GM12878 (cell line): ENCODE measurements at regions not wholly inside any gene's neighbourhood (a gene's known extent, or its start where the extent isn't known, plus 50 kb on each side); places are given as distances from the start of the nearest gene placed in this dataset.

ENCODE experiments used
- ATAC-seq: fragments of 200-7000 bp; cut with Tn5 transposase; 3 replicates; pipeline ENCODE4 v1.9.1; 2020; ENCODE audit warnings: mild to moderate bottlenecking, moderate library complexity
- BruUV-seq: library from RNA; stranded (reverse); fragments of 400-500 nt; replicated peaks from 2 replicates; lab custom pipeline; 2021; lab: Mats Ljungman, UMichigan
- CTCF ChIA-PET: fragments of 300-600 bp; sonication (Branson Sonifier 250); formaldehyde crosslinking; extraction: SDS; loops from one replicate; lab custom pipeline; 2021; ENCODE audit warnings: inconsistent platforms; lab: Yijun Ruan, JAX
- POLR2A ChIA-PET: fragments of 350-600 bp; formaldehyde crosslinking; extraction: SDS; loops from one replicate; lab custom pipeline; 2021; ENCODE audit warnings: inconsistent platforms; lab: Charles Lee
- RAD21 ChIA-PET: fragments of 300-600 bp; sonication (Branson Sonifier 250); formaldehyde crosslinking; loops from one replicate; lab custom pipeline; 2023; ENCODE audit warnings: antibody characterized with exemption; ENCODE audit not compliant: unreplicated experiment; lab: Charles Lee
- SMC1A ChIA-PET: fragments of 300-600 bp; sonication (Branson Sonifier 250); formaldehyde crosslinking; loops from one replicate; lab custom pipeline; 2023; ENCODE audit not compliant: unreplicated experiment, uncharacterized antibody; lab: Charles Lee
- DNase-seq: peaks from one replicate; pipeline ENCODE4 v3.0.0-alpha.2; 2011; ENCODE audit warnings: low read depth, low spot score
- FAIRE-seq: peaks from 3 replicates; lab custom pipeline; 2011; peaks lifted over from hg19 to GRCh38; lab: Jason Lieb, UNC
- H2AFZ ChIP-seq: 2 replicates; pipeline ENCODE4 v1.6.0; 2011; ENCODE audit warnings: low read depth, low read length, control low read depth; ENCODE audit not compliant: control insufficient read depth
- H3K27ac ChIP-seq: 2 replicates; pipeline ENCODE4 v1.5.1; 2011; ENCODE audit warnings: control low read depth; ENCODE audit not compliant: control insufficient read depth, insufficient read depth
- H3K27me3 ChIP-seq, 2 experiments: replicated peaks in 1 of 2; 2 replicates each; pipeline versions ENCODE4 v1.6.0 to v1.6.1; 2011; ENCODE audit warnings: low read length in 1 of 2; ENCODE audit not compliant: control insufficient read depth in 2 of 2, insufficient read depth in 2 of 2
- H3K36me3 ChIP-seq, 2 experiments: 2 replicates each; pipeline ENCODE4 v1.5.1; 2011; ENCODE audit warnings: low read length in 1 of 2; ENCODE audit not compliant: control insufficient read depth in 2 of 2, insufficient read depth in 2 of 2
- H3K4me1 ChIP-seq: 2 replicates; pipeline ENCODE4 v1.6.1; 2011; ENCODE audit warnings: mild to moderate bottlenecking, low read length, moderate library complexity, mixed read lengths; ENCODE audit not compliant: control insufficient read depth, insufficient read depth
- H3K4me2 ChIP-seq: 2 replicates; pipeline ENCODE4 v1.6.0; 2011; ENCODE audit warnings: control low read depth; ENCODE audit not compliant: control insufficient read depth, insufficient read depth
- H3K4me3 ChIP-seq: fragments of 200-600 bp; sonication (generic); 2 replicates; pipeline ENCODE4 v1.5.1; 2016
- H3K79me2 ChIP-seq: 2 replicates; pipeline ENCODE4 v1.6.0; 2011; ENCODE audit warnings: low read length; ENCODE audit not compliant: control insufficient read depth, insufficient read depth
- H3K9ac ChIP-seq: 2 replicates; pipeline ENCODE4 v1.8.0; 2011; ENCODE audit warnings: low read length, control low read depth, mixed read lengths; ENCODE audit not compliant: control insufficient read depth, insufficient read depth
- H3K9me3 ChIP-seq: replicated peaks from 3 replicates; pipeline ENCODE4 v1.5.1; 2011; ENCODE audit warnings: mild to moderate bottlenecking, low read length; ENCODE audit not compliant: control insufficient read depth, insufficient read depth
- H4K20me1 ChIP-seq: 2 replicates; pipeline ENCODE4 v1.6.0; 2011; ENCODE audit not compliant: control insufficient read depth, insufficient read depth
- ASH2L ChIP-seq: fragments of 300-600, 200-600 bp; sonication (generic); IDR thresholded peaks from 2 replicates; pipeline ENCODE4 v1.6.1; 2017; ENCODE audit warnings: low read depth, mild to moderate bottlenecking, borderline replicate concordance
- CBX3 ChIP-seq: fragments of 200-600 bp; sonication (generic); IDR thresholded peaks from 2 replicates; pipeline ENCODE4 v1.6.1; 2016; ENCODE audit warnings: low read depth, borderline replicate concordance
- DPF2 ChIP-seq: fragments of 450-650 bp; IDR thresholded peaks from 2 replicates; pipeline ENCODE4 v1.6.1; 2017; ENCODE audit warnings: mild to moderate bottlenecking
- EED ChIP-seq: sonication (generic); IDR thresholded peaks from 2 replicates; pipeline ENCODE4 v1.6.1; 2016; ENCODE audit warnings: antibody characterized with exemption, low read depth
- FOS ChIP-seq: IDR thresholded peaks from 3 replicates; pipeline ENCODE4 v1.6.1; 2011; ENCODE audit warnings: borderline replicate concordance; ENCODE audit not compliant: insufficient read length; ENCODE audit errors: extremely low read depth
- SMARCA5 ChIP-seq: fragments of 450-650 bp; IDR thresholded peaks from 2 replicates; pipeline ENCODE4 v1.6.1; 2017; ENCODE audit warnings: mild to moderate bottlenecking
- SRF ChIP-seq, 2 experiments: IDR thresholded peaks; 2 replicates each; pipeline ENCODE4 v1.6.1; 2011; ENCODE audit warnings: low read depth in 2 of 2, low read length in 2 of 2, mild to moderate bottlenecking in 1 of 2, moderate library complexity in 1 of 2
- SUZ12 ChIP-seq: fragments of 200-600 bp; sonication (generic); IDR thresholded peaks from one replicate; pipeline ENCODE4 v1.6.1; 2018; ENCODE audit warnings: antibody characterized with exemption, mild to moderate bottlenecking; ENCODE audit not compliant: unreplicated experiment
- ZNF384 ChIP-seq: IDR thresholded peaks from 2 replicates; pipeline ENCODE4 v1.6.1; 2012; ENCODE audit warnings: low read depth, mild to moderate bottlenecking, low read length, improper control_type of control experiment, borderline replicate concordance
- WGBS: methylation state at CpG from one replicate; pipeline ENCODE4 v1.1.6; 2016; ENCODE audit warnings: low lambda C conversion rate; ENCODE audit not compliant: insufficient replicate concordance, insufficient coverage; ENCODE audit errors: missing lambda C conversion rate; 5-methylcytosine and 5-hydroxymethylcytosine counted together
- in situ Hi-C: fragments of 300-500 bp; cut with MboI; formaldehyde crosslinking; loops from 9 replicates; pipeline ENCODE4 v1.14.3; 2018; ENCODE audit warnings: mixed read lengths
- intact Hi-C: fragments of 100-400 bp; cut with micrococcal nuclease; formaldehyde crosslinking; loops from one replicate; pipeline ENCODE4 v1.14.2; 2022; ENCODE audit not compliant: unreplicated experiment
- TF ChIP-seq, protein P1 (sequence below): fragments of 150-350 bp; IDR thresholded peaks from 2 replicates; pipeline ENCODE4 v1.6.1; 2014; ENCODE audit warnings: mild to moderate bottlenecking, low read depth, low read length
- TF ChIP-seq, protein P2 (sequence below): IDR thresholded peaks from 2 replicates; pipeline ENCODE4 v1.6.1; 2012; ENCODE audit warnings: low read depth, low read length, improper control_type of control experiment
- TF ChIP-seq, protein P3 (sequence below): fragments of 450-650 bp; IDR thresholded peaks from 2 replicates; pipeline ENCODE4 v1.6.1; 2014; ENCODE audit warnings: mild to moderate bottlenecking

DNA sequence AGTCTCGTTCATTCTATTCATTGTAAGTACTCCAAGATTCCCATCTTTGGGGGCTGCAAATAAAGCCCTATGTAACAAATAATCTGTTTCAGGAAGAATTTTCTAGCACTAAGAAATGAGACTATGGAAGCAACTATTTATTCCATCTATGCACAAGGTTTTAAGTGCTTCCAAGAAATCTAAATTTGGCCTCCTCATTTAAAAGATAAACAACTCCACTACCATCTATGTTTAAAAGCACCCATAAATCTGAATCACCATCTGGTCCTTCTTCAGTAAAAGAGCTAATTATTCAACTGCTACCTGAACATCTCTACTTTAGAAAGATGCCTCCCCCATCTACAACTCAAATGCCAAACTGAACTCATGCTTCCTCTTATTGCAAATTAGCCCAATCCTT, 547.3 kb upstream of the LRRC4C start:
- TF ChIP-seq DPF2 (no peak), ZNF384 (no peak), FOS (no peak), CBX3 (no peak), SRF (IDR thresholded peaks at IDR 0.05; ENCODE audit: low read depth in 2 of 2, low read length in 2 of 2) (no peak), SUZ12 (no peak), SMARCA5 (no peak), EED (no peak), ASH2L (no peak)
- TF ChIP-seq, protein P1, sequence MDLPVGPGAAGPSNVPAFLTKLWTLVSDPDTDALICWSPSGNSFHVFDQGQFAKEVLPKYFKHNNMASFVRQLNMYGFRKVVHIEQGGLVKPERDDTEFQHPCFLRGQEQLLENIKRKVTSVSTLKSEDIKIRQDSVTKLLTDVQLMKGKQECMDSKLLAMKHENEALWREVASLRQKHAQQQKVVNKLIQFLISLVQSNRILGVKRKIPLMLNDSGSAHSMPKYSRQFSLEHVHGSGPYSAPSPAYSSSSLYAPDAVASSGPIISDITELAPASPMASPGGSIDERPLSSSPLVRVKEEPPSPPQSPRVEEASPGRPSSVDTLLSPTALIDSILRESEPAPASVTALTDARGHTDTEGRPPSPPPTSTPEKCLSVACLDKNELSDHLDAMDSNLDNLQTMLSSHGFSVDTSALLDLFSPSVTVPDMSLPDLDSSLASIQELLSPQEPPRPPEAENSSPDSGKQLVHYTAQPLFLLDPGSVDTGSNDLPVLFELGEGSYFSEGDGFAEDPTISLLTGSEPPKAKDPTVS: no peak
- TF ChIP-seq, protein P2, sequence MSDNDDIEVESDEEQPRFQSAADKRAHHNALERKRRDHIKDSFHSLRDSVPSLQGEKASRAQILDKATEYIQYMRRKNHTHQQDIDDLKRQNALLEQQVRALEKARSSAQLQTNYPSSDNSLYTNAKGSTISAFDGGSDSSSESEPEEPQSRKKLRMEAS: no peak
- TF ChIP-seq, protein P3, sequence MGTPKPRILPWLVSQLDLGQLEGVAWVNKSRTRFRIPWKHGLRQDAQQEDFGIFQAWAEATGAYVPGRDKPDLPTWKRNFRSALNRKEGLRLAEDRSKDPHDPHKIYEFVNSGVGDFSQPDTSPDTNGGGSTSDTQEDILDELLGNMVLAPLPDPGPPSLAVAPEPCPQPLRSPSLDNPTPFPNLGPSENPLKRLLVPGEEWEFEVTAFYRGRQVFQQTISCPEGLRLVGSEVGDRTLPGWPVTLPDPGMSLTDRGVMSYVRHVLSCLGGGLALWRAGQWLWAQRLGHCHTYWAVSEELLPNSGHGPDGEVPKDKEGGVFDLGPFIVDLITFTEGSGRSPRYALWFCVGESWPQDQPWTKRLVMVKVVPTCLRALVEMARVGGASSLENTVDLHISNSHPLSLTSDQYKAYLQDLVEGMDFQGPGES: no peak
- Histone ChIP-seq H3K27ac (no peak overlapping the region), H3K36me3 (no peaks in the 10 kb centered on the region), H3K4me2 (no peak overlapping the region), H3K27me3 (no peaks in the 10 kb centered on the region), H3K4me1 (no peaks in the 10 kb centered on the region), H4K20me1 (no peaks in the 10 kb centered on the region), H3K9ac (no peak overlapping the region), H3K4me3 (no peak overlapping the region), H2AFZ (no peak overlapping the region), H3K79me2 (no peaks in the 10 kb centered on the region), H3K9me3 (no peaks in the 10 kb centered on the region)
- FAIRE-seq: no peak
- WGBS: 0% methylated on average over 1 of the region's 1 CpG
- SMC1A ChIA-PET: no interaction called here
- intact Hi-C loops (no loop called here), in situ Hi-C loops (no loop called here)
- no peak for DNase-seq
- no TSS peak for BruUV-seq
- RAD21 ChIA-PET: no interaction called here
- POLR2A ChIA-PET: no interaction called here
- CTCF ChIA-PET: no interaction called here
- no peak for ATAC-seq
